Neural progenitor cell (in vitro differentiated cells): ENCODE measurements at regions not wholly inside any gene's neighbourhood (a gene's known extent, or its start where the extent isn't known, plus 50 kb on each side); places are given as distances from the start of the nearest gene placed in this dataset.

Source experiments
- DNase-seq: peaks from one replicate; pipeline ENCODE4 v3.0.0-alpha.2; 2016; ENCODE audit warnings: low spot score
- H2AFZ ChIP-seq: fragments of 200-600 bp; sonication (generic); replicated peaks from 2 replicates; pipeline ENCODE4 v1.6.1; 2016; ENCODE audit warnings: antibody characterized with exemption
- H3F3A ChIP-seq: fragments of 200-600 bp; sonication (generic); 2 replicates; pipeline ENCODE4 v1.6.1; 2016; ENCODE audit warnings: antibody characterized with exemption, low read depth
- H3K27ac ChIP-seq: fragments of 200-600 bp; sonication (generic); 2 replicates; pipeline ENCODE4 v1.5.1; 2016; ENCODE audit warnings: mild to moderate bottlenecking
- H3K27me3 ChIP-seq: fragments of 200-600 bp; sonication (generic); 2 replicates; pipeline ENCODE4 v1.6.1; 2016; ENCODE audit warnings: mild to moderate bottlenecking, moderate library complexity
- H3K36me3 ChIP-seq: fragments of 200-600 bp; sonication (generic); 2 replicates; pipeline ENCODE4 v1.5.1; 2016
- H3K4me1 ChIP-seq: fragments of 200-600 bp; sonication (generic); 2 replicates; pipeline ENCODE4 v1.6.1; 2016; ENCODE audit warnings: mixed run types
- H3K4me2 ChIP-seq: fragments of 200-600 bp; sonication (generic); 2 replicates; pipeline ENCODE4 v1.6.1; 2016
- H3K4me3 ChIP-seq: fragments of 200-600 bp; sonication (generic); 2 replicates; pipeline ENCODE4 v1.5.1; 2016
- H3K79me2 ChIP-seq: fragments of 200-600 bp; sonication (generic); 2 replicates; pipeline ENCODE4 v1.6.1; 2016; ENCODE audit warnings: low read depth
- H3K9ac ChIP-seq: fragments of 200-600 bp; sonication (generic); 2 replicates; pipeline ENCODE4 v1.6.1; 2016
- H3K9me3 ChIP-seq: fragments of 200-600 bp; sonication (generic); 2 replicates; pipeline ENCODE4 v1.5.1; 2016; ENCODE audit warnings: low read depth
- H4K20me1 ChIP-seq: fragments of 200-600 bp; sonication (generic); 2 replicates; pipeline ENCODE4 v1.6.1; 2016; ENCODE audit warnings: low read depth
- H3K27ac Mint-ChIP-seq: 3 replicates; pipeline ENCODE4 v1.8.0; 2021; ENCODE audit warnings: mixed read lengths
- H3K27me3 Mint-ChIP-seq: 2 replicates; pipeline ENCODE4 v1.8.0; 2022; ENCODE audit warnings: low read depth, mild to moderate bottlenecking, inconsistent platforms, moderate library complexity, mixed read lengths; ENCODE audit not compliant: insufficient read depth
- H3K36me3 Mint-ChIP-seq: 3 replicates; pipeline ENCODE4 v1.8.0; 2021; ENCODE audit warnings: mixed read lengths
- H3K4me1 Mint-ChIP-seq: 3 replicates; pipeline ENCODE4 v1.8.0; 2021; ENCODE audit warnings: mixed read lengths
- H3K4me3 Mint-ChIP-seq: 3 replicates; pipeline ENCODE4 v1.8.0; 2021; ENCODE audit warnings: mild to moderate bottlenecking, moderate library complexity, mixed read lengths
- H3K9me3 Mint-ChIP-seq: 3 replicates; pipeline ENCODE4 v1.8.0; 2020; ENCODE audit warnings: mixed read lengths
- EZH2 ChIP-seq: fragments of 200-600 bp; sonication (generic); IDR thresholded peaks from 2 replicates; pipeline ENCODE4 v1.6.1; 2017; ENCODE audit warnings: antibody characterized with exemption, mild to moderate bottlenecking, moderate library complexity
- EZH2phosphoT487 ChIP-seq: fragments of 200-600 bp; sonication (generic); IDR thresholded peaks from 2 replicates; pipeline ENCODE4 v1.6.1; 2017; ENCODE audit warnings: antibody characterized with exemption
- TF ChIP-seq, protein P1 (sequence below): fragments of 200-600 bp; sonication (generic); IDR thresholded peaks from 2 replicates; pipeline ENCODE4 v1.5.1; 2017; ENCODE audit warnings: antibody characterized with exemption, mild to moderate bottlenecking

DNA sequence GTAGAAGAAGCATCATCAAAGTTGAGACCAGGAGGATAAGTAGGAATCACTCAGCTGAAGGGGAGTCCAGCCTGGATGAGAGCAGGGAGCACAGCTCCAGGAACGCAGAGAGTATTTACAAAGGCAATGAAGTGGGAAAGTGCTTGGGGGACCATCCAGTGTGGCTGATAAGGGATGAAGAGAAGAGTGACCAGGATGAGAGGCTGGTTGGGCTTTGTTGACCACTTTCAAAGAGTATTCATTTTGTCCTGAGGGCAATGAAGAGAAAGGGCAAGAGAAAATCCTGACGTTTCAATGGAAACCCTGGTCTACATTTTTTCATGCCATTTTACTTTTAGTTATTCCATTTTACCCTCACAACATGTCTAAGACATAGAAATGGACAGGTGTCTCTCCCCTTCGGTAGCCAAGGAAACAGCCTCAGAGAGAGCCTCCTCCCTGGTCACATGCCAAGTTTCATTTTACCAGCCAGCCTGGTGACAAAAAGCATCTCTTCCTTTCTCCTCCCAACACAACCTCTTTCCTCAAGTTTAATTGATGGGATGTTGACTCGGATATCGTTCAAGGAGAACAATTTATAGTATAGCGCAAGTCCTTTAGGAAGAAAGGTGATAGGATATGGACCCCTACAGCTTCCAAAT is 492.7 kb upstream of the CLINT1 start:
- no peaks in the 10 kb centered on the region for H3K79me2 ChIP-seq
- Mint-ChIP-seq H3K36me3 (peaks cover 3% of the 10 kb centered on the region), H3K9me3 (peaks cover 14% of the 10 kb centered on the region), H3K4me1 (peaks cover 10% of the 10 kb centered on the region), H3K27ac (peak overlapping the region; percentile 78), H3K27me3 (peaks cover 8% of the 10 kb centered on the region), H3K4me3 (no peak overlapping the region)
- H3K9ac ChIP-seq = no peak overlapping the region
- TF ChIP-seq EZH2phosphoT487 = no peak
- H3K4me1 ChIP-seq = no peaks in the 10 kb centered on the region
- H3K27me3 ChIP-seq = no peaks in the 10 kb centered on the region
- H3K36me3 ChIP-seq = peaks cover 4% of the 10 kb centered on the region
- no peak for DNase-seq
- H3K4me2 ChIP-seq = no peak overlapping the region
- H4K20me1 ChIP-seq = no peaks in the 10 kb centered on the region
- no peaks in the 10 kb centered on the region for H3F3A ChIP-seq
- no peak overlapping the region for H3K4me3 ChIP-seq
- peak overlapping the region; percentile 29 for H2AFZ ChIP-seq
- H3K27ac ChIP-seq = no peak overlapping the region
- H3K9me3 ChIP-seq = peaks cover 6% of the 10 kb centered on the region

DNA sequence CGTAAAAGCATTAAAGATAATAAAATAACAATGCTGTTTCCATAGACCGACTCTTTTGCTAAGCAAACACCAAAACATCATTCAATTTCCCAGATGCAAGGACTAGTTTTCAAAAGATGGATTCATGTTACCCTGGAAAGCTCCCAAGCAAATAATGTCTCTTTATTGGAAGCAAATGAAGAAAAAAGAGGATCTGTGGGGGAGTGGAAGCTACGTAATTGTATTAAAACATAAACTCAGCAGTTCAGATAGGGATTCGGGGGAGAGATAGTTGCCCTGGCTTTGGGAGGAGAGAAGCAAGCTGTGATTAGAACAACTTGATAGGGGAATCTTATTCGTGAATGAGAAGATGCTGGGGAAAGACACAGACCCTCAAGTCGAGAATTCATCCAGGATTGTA is 491.0 kb upstream of the CLINT1 start:
- H3K4me1 ChIP-seq = no peaks in the 10 kb centered on the region
- peak overlapping the region; percentile 79 for H2AFZ ChIP-seq
- peaks cover 5% of the 10 kb centered on the region for H3K36me3 Mint-ChIP-seq
- H3K9me3 ChIP-seq = peaks cover 17% of the 10 kb centered on the region
- H4K20me1 ChIP-seq = no peaks in the 10 kb centered on the region
- H3K4me3 Mint-ChIP-seq = no peak overlapping the region
- H3K4me2 ChIP-seq = no peak overlapping the region
- no peak overlapping the region for H3K27ac Mint-ChIP-seq
- H3K36me3 ChIP-seq = peaks cover 7% of the 10 kb centered on the region
- no peaks in the 10 kb centered on the region for H3F3A ChIP-seq
- H3K4me3 ChIP-seq = no peak overlapping the region
- H3K27me3 ChIP-seq = no peaks in the 10 kb centered on the region
- no peak overlapping the region for H3K27ac ChIP-seq
- H3K79me2 ChIP-seq = no peaks in the 10 kb centered on the region
- H3K4me1 Mint-ChIP-seq = peaks cover 10% of the 10 kb centered on the region
- TF ChIP-seq, protein P1, sequence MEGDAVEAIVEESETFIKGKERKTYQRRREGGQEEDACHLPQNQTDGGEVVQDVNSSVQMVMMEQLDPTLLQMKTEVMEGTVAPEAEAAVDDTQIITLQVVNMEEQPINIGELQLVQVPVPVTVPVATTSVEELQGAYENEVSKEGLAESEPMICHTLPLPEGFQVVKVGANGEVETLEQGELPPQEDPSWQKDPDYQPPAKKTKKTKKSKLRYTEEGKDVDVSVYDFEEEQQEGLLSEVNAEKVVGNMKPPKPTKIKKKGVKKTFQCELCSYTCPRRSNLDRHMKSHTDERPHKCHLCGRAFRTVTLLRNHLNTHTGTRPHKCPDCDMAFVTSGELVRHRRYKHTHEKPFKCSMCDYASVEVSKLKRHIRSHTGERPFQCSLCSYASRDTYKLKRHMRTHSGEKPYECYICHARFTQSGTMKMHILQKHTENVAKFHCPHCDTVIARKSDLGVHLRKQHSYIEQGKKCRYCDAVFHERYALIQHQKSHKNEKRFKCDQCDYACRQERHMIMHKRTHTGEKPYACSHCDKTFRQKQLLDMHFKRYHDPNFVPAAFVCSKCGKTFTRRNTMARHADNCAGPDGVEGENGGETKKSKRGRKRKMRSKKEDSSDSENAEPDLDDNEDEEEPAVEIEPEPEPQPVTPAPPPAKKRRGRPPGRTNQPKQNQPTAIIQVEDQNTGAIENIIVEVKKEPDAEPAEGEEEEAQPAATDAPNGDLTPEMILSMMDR = no peak
- TF ChIP-seq EZH2phosphoT487 (no peak), EZH2 (no peak)
- H3K9ac ChIP-seq = no peak overlapping the region
- H3K27me3 Mint-ChIP-seq = peaks cover 8% of the 10 kb centered on the region
- peaks cover 19% of the 10 kb centered on the region for H3K9me3 Mint-ChIP-seq
- DNase-seq = no peak

DNA sequence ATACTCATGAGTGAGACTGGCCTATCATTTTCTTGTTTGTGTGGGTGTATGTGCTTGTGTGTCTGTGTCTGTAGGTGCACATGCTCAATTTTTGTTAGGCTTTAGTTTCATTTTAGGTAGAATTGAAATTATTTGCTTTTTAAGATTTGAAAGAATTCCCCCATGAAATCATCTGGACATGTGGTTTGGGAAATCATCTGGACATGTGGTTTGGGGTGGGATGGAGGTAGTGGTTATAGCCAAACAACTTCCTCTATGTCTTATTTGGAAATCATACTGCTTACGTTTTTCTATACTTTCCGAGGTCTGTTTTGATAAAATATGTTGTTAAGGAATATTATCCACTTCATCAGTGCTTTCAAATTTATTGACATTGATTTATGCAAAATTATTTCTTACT is 485.4 kb upstream of the CLINT1 start:
- no peak for DNase-seq
- Mint-ChIP-seq H3K4me1 (no peaks in the 10 kb centered on the region), H3K27ac (no peak overlapping the region), H3K9me3 (peaks cover 10% of the 10 kb centered on the region), H3K27me3 (peaks cover 6% of the 10 kb centered on the region), H3K36me3 (peaks cover 2% of the 10 kb centered on the region), H3K4me3 (no peak overlapping the region)
- Histone ChIP-seq H4K20me1 (no peaks in the 10 kb centered on the region), H3K4me2 (no peak overlapping the region), H3K79me2 (no peaks in the 10 kb centered on the region), H3K4me3 (no peak overlapping the region), H2AFZ (no peak overlapping the region), H3K4me1 (no peaks in the 10 kb centered on the region), H3K9ac (no peak overlapping the region), H3K36me3 (peaks cover 4% of the 10 kb centered on the region), H3F3A (no peaks in the 10 kb centered on the region), H3K27me3 (no peaks in the 10 kb centered on the region), H3K9me3 (peaks cover 14% of the 10 kb centered on the region), H3K27ac (no peak overlapping the region)
- no peak for TF ChIP-seq EZH2phosphoT487
- TF ChIP-seq, protein P1 = no peak
- TF ChIP-seq EZH2 = no peak

DNA sequence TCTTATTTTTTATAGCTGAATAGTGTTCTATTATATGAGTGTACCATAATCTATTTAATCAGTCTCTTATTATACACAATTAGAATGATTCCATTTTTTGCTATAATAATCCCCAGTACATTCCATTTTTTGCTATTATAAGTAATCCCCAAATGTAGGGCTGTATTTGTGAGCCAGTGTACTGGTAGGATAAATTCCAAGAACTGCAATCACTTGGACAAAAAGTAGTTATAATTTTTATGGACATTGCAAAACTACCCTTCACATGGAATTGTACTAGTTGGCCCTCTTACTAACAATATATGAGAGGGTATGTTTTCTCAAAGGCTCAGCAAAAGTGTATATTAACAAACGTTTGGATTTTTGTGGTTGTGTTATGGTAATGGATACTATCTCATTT is 481.7 kb upstream of the CLINT1 start:
- TF ChIP-seq, protein P1 = no peak
- TF ChIP-seq EZH2 = no peak
- Histone ChIP-seq H4K20me1 (no peaks in the 10 kb centered on the region), H3K36me3 (peaks cover 4% of the 10 kb centered on the region), H2AFZ (no peak overlapping the region), H3K79me2 (no peaks in the 10 kb centered on the region), H3K9me3 (peaks cover 8% of the 10 kb centered on the region), H3K4me3 (no peak overlapping the region), H3K4me2 (no peak overlapping the region), H3K9ac (no peak overlapping the region), H3K4me1 (no peaks in the 10 kb centered on the region), H3F3A (no peaks in the 10 kb centered on the region), H3K27me3 (no peaks in the 10 kb centered on the region), H3K27ac (no peak overlapping the region)
- no peak overlapping the region for H3K4me3 Mint-ChIP-seq
- H3K36me3 Mint-ChIP-seq = peaks cover 1% of the 10 kb centered on the region
- H3K27ac Mint-ChIP-seq = no peak overlapping the region
- H3K9me3 Mint-ChIP-seq = peaks cover 12% of the 10 kb centered on the region
- DNase-seq = no peak
- H3K27me3 Mint-ChIP-seq = peaks cover 2% of the 10 kb centered on the region
- H3K4me1 Mint-ChIP-seq = no peaks in the 10 kb centered on the region
